H1 (cell line): ENCODE measurements at regions not wholly inside any gene's neighbourhood (a gene's known extent, or its start where the extent isn't known, plus 50 kb on each side); places are given as distances from the start of the nearest gene placed in this dataset.

Experiments used
- CTCF ChIA-PET: fragments of 300-600 bp; sonication (Branson Sonifier 250); formaldehyde crosslinking; loops from one replicate; lab custom pipeline; 2021; ENCODE audit not compliant: partially characterized antibody; lab: Charles Lee
- POLR2A ChIA-PET: fragments of 300-600 bp; sonication (Branson Sonifier 250); formaldehyde crosslinking; loops from one replicate; lab custom pipeline; 2021; ENCODE audit warnings: inconsistent platforms; ENCODE audit not compliant: partially characterized antibody; lab: Charles Lee
- DNase-seq, 2 experiments: peaks; one replicate each; pipeline versions ENCODE4 v3.0.0 to v3.0.0-alpha.2; 2010 to 2022; ENCODE audit warnings: low spot score in 2 of 2, low read depth in 1 of 2, mixed read lengths in 1 of 2
- FAIRE-seq: peaks from 2 replicates; lab custom pipeline; 2011; peaks lifted over from hg19 to GRCh38; lab: Jason Lieb, UNC
- H2AFZ ChIP-seq: 2 replicates; pipeline ENCODE4 v1.8.1; 2012; ENCODE audit warnings: low read length, inconsistent platforms
- H2AK5ac ChIP-seq: 2 replicates; pipeline ENCODE4 v1.6.1; 2013; ENCODE audit warnings: low read depth, low read length
- H2BK120ac ChIP-seq: replicated peaks from 2 replicates; pipeline ENCODE3; 2013; ENCODE audit warnings: low read depth, low read length, inconsistent platforms
- H2BK12ac ChIP-seq: 2 replicates; pipeline ENCODE4 v1.6.1; 2013; ENCODE audit warnings: low read depth, low read length
- H2BK15ac ChIP-seq: 2 replicates; pipeline ENCODE4 v1.6.1; 2013; ENCODE audit warnings: low read length
- H2BK20ac ChIP-seq: 2 replicates; pipeline ENCODE4 v1.6.1; 2013; ENCODE audit warnings: low read length
- H2BK5ac ChIP-seq: 2 replicates; pipeline ENCODE4 v1.6.1; 2013; ENCODE audit warnings: low read depth, low read length
- H3K14ac ChIP-seq: 2 replicates; pipeline ENCODE4 v1.6.1; 2013; ENCODE audit warnings: inconsistent platforms; ENCODE audit not compliant: insufficient read length
- H3K18ac ChIP-seq: 2 replicates; pipeline ENCODE4 v1.6.1; 2013; ENCODE audit warnings: low read length; ENCODE audit errors: extremely low read depth
- H3K23ac ChIP-seq: 2 replicates; pipeline ENCODE4 v1.6.1; 2013; ENCODE audit warnings: inconsistent platforms; ENCODE audit not compliant: insufficient read length
- H3K23me2 ChIP-seq: 2 replicates; pipeline ENCODE4 v1.6.1; 2013; ENCODE audit warnings: low read depth, low read length
- H3K27ac ChIP-seq: 2 replicates; pipeline ENCODE4 v1.6.1; 2011; ENCODE audit warnings: low read depth, low read length, inconsistent platforms
- H3K27me3 ChIP-seq, 4 experiments: replicated peaks in 1 of 4; 1 replicate in 1 of 4; 2 replicates in 3 of 4; pipeline versions ENCODE4 v1.6.1 to v1.8.1; 2011 to 2013; ENCODE audit warnings: low read length in 3 of 4, mild to moderate bottlenecking in 3 of 4, inconsistent platforms in 2 of 4, mixed read lengths in 2 of 4, moderate library complexity in 1 of 4; ENCODE audit not compliant: control insufficient read depth in 3 of 4, insufficient read depth in 3 of 4; ENCODE audit errors: extremely low read depth in 1 of 4
- H3K36me3 ChIP-seq, 4 experiments: 2 replicates each; pipeline versions ENCODE4 v1.6.1 to v1.8.1; 2011 to 2013; ENCODE audit warnings: mild to moderate bottlenecking in 4 of 4, low read length in 3 of 4, moderate library complexity in 2 of 4, control low read depth in 1 of 4, inconsistent platforms in 1 of 4; ENCODE audit not compliant: insufficient read depth in 4 of 4, control insufficient read depth in 2 of 4
- H3K4ac ChIP-seq: replicated peaks from 2 replicates; pipeline ENCODE3; 2013; ENCODE audit warnings: low read length, low read depth, mixed read lengths, inconsistent platforms; ENCODE audit not compliant: insufficient read length
- H3K4me1 ChIP-seq, 4 experiments: replicated peaks in 1 of 4; 1 replicate in 1 of 4; 2 replicates in 3 of 4; pipeline versions ENCODE4 v1.6.1 to v1.8.1; 2011 to 2013; ENCODE audit warnings: low read length in 3 of 4, inconsistent platforms in 2 of 4, mixed read lengths in 1 of 4; ENCODE audit not compliant: insufficient read depth in 4 of 4, control insufficient read depth in 3 of 4
- H3K4me2 ChIP-seq, 2 experiments: 2 replicates each; pipeline versions ENCODE4 v1.6.1 to v1.8.1; 2011 to 2013; ENCODE audit warnings: low read depth in 2 of 2, low read length in 2 of 2, control low read depth in 1 of 2, inconsistent platforms in 1 of 2, mild to moderate bottlenecking in 1 of 2; ENCODE audit not compliant: insufficient read depth in 1 of 2
- H3K4me3 ChIP-seq, 4 experiments: fragments of 200-600, 300-600 bp in 1 of 4; sonication (generic), shearing (Covaris generic), sonication (Bioruptor Twin) in 1 of 4; 2 replicates each; pipeline versions ENCODE4 v1.5.1 to v1.8.1; 2011 to 2016; ENCODE audit warnings: low read length in 4 of 4, low read depth in 3 of 4, control low read depth in 2 of 4, inconsistent platforms in 2 of 4, mild to moderate bottlenecking in 2 of 4, mixed read lengths in 1 of 4, moderate library complexity in 1 of 4; ENCODE audit not compliant: insufficient read depth in 2 of 4; ENCODE audit errors: extremely low read depth in 1 of 4
- H3K56ac ChIP-seq: replicated peaks from 2 replicates; pipeline ENCODE3; 2013; ENCODE audit warnings: low read depth, mild to moderate bottlenecking, mixed read lengths, low read length, inconsistent platforms; ENCODE audit not compliant: insufficient read length
- H3K79me1 ChIP-seq: 2 replicates; pipeline ENCODE4 v1.6.1; 2013; ENCODE audit warnings: low read depth, low read length, control low read depth
- H3K79me2 ChIP-seq, 2 experiments: 2 replicates each; pipeline versions ENCODE4 v1.6.1 to v1.8.1; 2012 to 2013; ENCODE audit warnings: low read length in 2 of 2, mild to moderate bottlenecking in 2 of 2, inconsistent platforms in 1 of 2; ENCODE audit not compliant: insufficient read depth in 2 of 2, control insufficient read depth in 1 of 2
- H3K9ac ChIP-seq, 4 experiments: replicated peaks in 1 of 4; 1 replicate in 1 of 4; 2 replicates in 3 of 4; pipeline versions ENCODE4 v1.6.1 to v1.8.1; 2011 to 2013; ENCODE audit warnings: low read depth in 3 of 4, low read length in 3 of 4, control low read depth in 2 of 4, mild to moderate bottlenecking in 2 of 4, moderate library complexity in 2 of 4, inconsistent platforms in 1 of 4; ENCODE audit errors: extremely low read depth in 1 of 4
- H3K9me3 ChIP-seq, 2 experiments: 2 replicates each; pipeline versions ENCODE4 v1.6.1 to v1.8.1; 2012 to 2013; ENCODE audit warnings: mild to moderate bottlenecking in 2 of 2, moderate library complexity in 2 of 2, control low read depth in 1 of 2, inconsistent platforms in 1 of 2, low read depth in 1 of 2, low read length in 1 of 2, mixed read lengths in 1 of 2; ENCODE audit not compliant: insufficient read depth in 2 of 2
- H4K20me1 ChIP-seq, 2 experiments: replicated peaks in 1 of 2; 2 replicates each; pipeline versions ENCODE3 to v1.8.1; 2011 to 2013; ENCODE audit warnings: inconsistent platforms in 2 of 2, low read length in 2 of 2, mild to moderate bottlenecking in 1 of 2; ENCODE audit not compliant: insufficient read depth in 2 of 2, control insufficient read depth in 1 of 2
- H4K5ac ChIP-seq: 2 replicates; pipeline ENCODE4 v1.6.1; 2013; ENCODE audit warnings: low read length, low read depth, mixed read lengths, inconsistent platforms; ENCODE audit not compliant: insufficient read length
- H4K8ac ChIP-seq: 2 replicates; pipeline ENCODE4 v1.8.0; 2013; ENCODE audit warnings: mild to moderate bottlenecking, moderate library complexity, low read length, inconsistent platforms; ENCODE audit not compliant: insufficient read depth; ENCODE audit errors: extremely low read depth
- H4K91ac ChIP-seq: replicated peaks from 2 replicates; pipeline ENCODE3; 2013; ENCODE audit warnings: low read length, mixed read lengths, inconsistent platforms; ENCODE audit not compliant: insufficient read length
- ZNF274 ChIP-seq: IDR thresholded peaks from 2 replicates; pipeline ENCODE4 v1.7.0; 2012; ENCODE audit warnings: low read length, borderline replicate concordance; ENCODE audit errors: extremely low read depth
- WGBS, 2 experiments: shearing (Covaris generic) in 1 of 2; methylation state at CpG; one replicate each; pipeline versions ENCODE4 v1.1.6 to v1.1.7; 2013 to 2015; ENCODE audit warnings: low lambda C conversion rate in 2 of 2, mixed read lengths in 2 of 2, inconsistent platforms in 1 of 2, low coverage in 1 of 2, missing lambda C conversion rate in 1 of 2; ENCODE audit not compliant: insufficient replicate concordance in 2 of 2, insufficient coverage in 1 of 2, insufficient read length in 1 of 2; ENCODE audit errors: extremely low coverage in 1 of 2, missing lambda C conversion rate in 1 of 2; 5-methylcytosine and 5-hydroxymethylcytosine counted together
- TF ChIP-seq, protein P1 (sequence below): IDR thresholded peaks from 2 replicates; pipeline ENCODE4 v1.6.1; 2011; ENCODE audit warnings: low read length, improper control_type of control experiment

DNA sequence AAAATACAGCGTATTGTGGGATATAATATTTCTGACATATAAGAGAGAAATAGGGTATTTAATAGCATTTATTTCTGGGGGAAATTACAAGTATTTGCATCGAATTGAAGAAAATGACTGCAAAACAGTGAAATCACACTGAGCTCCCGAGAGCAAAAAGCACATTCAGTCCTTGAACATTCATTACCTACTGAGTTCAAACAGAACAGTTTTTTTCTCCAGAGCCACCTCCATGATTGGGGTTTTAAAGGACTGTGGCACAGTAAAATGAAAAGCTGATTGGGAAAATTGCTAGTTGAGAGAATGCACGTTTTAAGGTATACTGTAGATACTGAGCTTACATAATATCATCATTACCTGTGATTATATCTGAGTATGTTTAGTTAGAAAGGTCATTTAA lies 58.0 kb upstream of the TRPC4 start:
- FAIRE-seq (no peak), DNase-seq (no peak)
- Histone ChIP-seq H3K4me3 (no peak overlapping the region), H3K9ac (no peak overlapping the region), H3K79me2 (peaks cover 0 to 95% of the 10 kb centered on the region in 2 experiments; a peak in 2 of 4 replicates), H4K5ac (no peak overlapping the region), H3K4me2 (no peak overlapping the region), H2BK12ac (no peak overlapping the region), H3K14ac (no peak overlapping the region), H3K27me3 (no peaks in the 10 kb centered on the region), H3K79me1 (no peaks in the 10 kb centered on the region), H2AK5ac (no peak overlapping the region), H4K91ac (no peak overlapping the region), H2BK120ac (no peak overlapping the region), H3K36me3 (peaks cover 0 to 9% (median 0%) of the 10 kb centered on the region in 4 experiments; a peak in 4 of 8 replicates), H3K27ac (no peak overlapping the region), H4K20me1 (no peaks in the 10 kb centered on the region), H2BK20ac (no peak overlapping the region), H3K4me1 (peaks cover 0 to 7% (median 2%) of the 10 kb centered on the region in 4 experiments; a peak in 1 of 7 replicates), H3K23me2 (no peaks in the 10 kb centered on the region), H3K23ac (no peak overlapping the region), H4K8ac (no peak overlapping the region), H2BK5ac (no peak overlapping the region), H2BK15ac (no peak overlapping the region), H3K9me3 (no peaks in the 10 kb centered on the region), H3K18ac (no peak overlapping the region), H3K4ac (no peak overlapping the region), H3K56ac (no peak overlapping the region), H2AFZ (no peak overlapping the region)
- ChIA-PET POLR2A (interaction anchor here (1.0 kb wide), 1 partner anchor 58 kb away, joined by 3 read pairs; the partner anchor contains the start of gene TRPC4), CTCF (interaction anchor here (0.6 to 1.6 kb wide), 3 partner anchors 12 to 590 kb away, joined by 3 to 5 read pairs (median 3); no protein-coding TSS in a partner anchor)
- WGBS, 2 experiments: 85% methylated on average over 4 of the region's 4 CpGs; no CpG with 5 or more reads in 1 of the 2 experiments
- no peak for TF ChIP-seq ZNF274
- TF ChIP-seq, protein P1, sequence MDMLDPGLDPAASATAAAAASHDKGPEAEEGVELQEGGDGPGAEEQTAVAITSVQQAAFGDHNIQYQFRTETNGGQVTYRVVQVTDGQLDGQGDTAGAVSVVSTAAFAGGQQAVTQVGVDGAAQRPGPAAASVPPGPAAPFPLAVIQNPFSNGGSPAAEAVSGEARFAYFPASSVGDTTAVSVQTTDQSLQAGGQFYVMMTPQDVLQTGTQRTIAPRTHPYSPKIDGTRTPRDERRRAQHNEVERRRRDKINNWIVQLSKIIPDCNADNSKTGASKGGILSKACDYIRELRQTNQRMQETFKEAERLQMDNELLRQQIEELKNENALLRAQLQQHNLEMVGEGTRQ: no peak
